SK-N-MC (cell line): ENCODE measurements at regions not wholly inside any gene's neighbourhood (a gene's known extent, or its start where the extent isn't known, plus 50 kb on each side); places are given as distances from the start of the nearest gene placed in this dataset.

ENCODE experiments used
- EZH2 ChIP-seq: fragments of 200-600 bp; sonication (generic); IDR thresholded peaks from one replicate; pipeline ENCODE4 v1.6.1; 2017; ENCODE audit warnings: antibody characterized with exemption
- POLR2AphosphoS5 ChIP-seq: IDR thresholded peaks from 2 replicates; pipeline ENCODE4 v1.6.1; 2012; ENCODE audit warnings: mild to moderate bottlenecking, low read depth, low read length, borderline replicate concordance

- TF ChIP-seq EZH2 (no peak), POLR2AphosphoS5 (no peak)
Observed at GRCh38 chr5:10831419-10831818, 70.4 kb upstream of the DAP start.
